Activated CD8-positive, alpha-beta T cell treated with anti-CD3 and anti-CD28 coated beads for 36 hours (primary cell): ENCODE measurements at regions not wholly inside any gene's neighbourhood (a gene's known extent, or its start where the extent isn't known, plus 50 kb on each side); places are given as distances from the start of the nearest gene placed in this dataset.
"Not testable (repeated sequence)": the region's sequence is repeated elsewhere in the genome, so short reads cannot be mapped to it uniquely, and the experiment has no call there.

Experiments used
- ATAC-seq: fragments of 200-7000 bp; cut with Tn5 transposase; one replicate; pipeline ENCODE4 v1.10.0; 2021; ENCODE audit warnings: mild to moderate bottlenecking, moderate library complexity
- CTCF ChIA-PET: fragments of 350-600 bp; sonication (Branson Sonifier 250); formaldehyde crosslinking; loops from one replicate; lab custom pipeline; 2021; ENCODE audit warnings: antibody characterized with exemption; lab: Charles Lee
- POLR2A ChIA-PET: fragments of 350-600 bp; sonication (Branson Sonifier 250); formaldehyde crosslinking; loops from one replicate; lab custom pipeline; 2021; ENCODE audit warnings: antibody characterized with exemption; lab: Charles Lee
- DNase-seq: peaks from one replicate; pipeline ENCODE4 v3.0.0-alpha.2; 2020
- H3K27ac Mint-ChIP-seq: one replicate; pipeline ENCODE4 v1.8.0; 2021; ENCODE audit warnings: mild to moderate bottlenecking, mixed read lengths
- H3K27me3 Mint-ChIP-seq: one replicate; pipeline ENCODE4 v1.8.0; 2021; ENCODE audit warnings: mixed read lengths
- H3K36me3 Mint-ChIP-seq: one replicate; pipeline ENCODE4 v1.8.0; 2021; ENCODE audit warnings: low read depth, mixed read lengths
- H3K4me1 Mint-ChIP-seq: one replicate; pipeline ENCODE4 v1.8.0; 2021; ENCODE audit warnings: low read depth, mixed read lengths
- H3K4me3 Mint-ChIP-seq: one replicate; pipeline ENCODE4 v1.8.0; 2021; ENCODE audit warnings: mild to moderate bottlenecking, moderate library complexity, mixed read lengths
- H3K9me3 Mint-ChIP-seq: one replicate; pipeline ENCODE4 v1.8.0; 2021; ENCODE audit warnings: mixed read lengths
- CTCF ChIP-seq: fragments of 200-600 bp; IDR thresholded peaks from one replicate; pipeline ENCODE4 v1.8.0; 2022; ENCODE audit warnings: antibody characterized with exemption, mild to moderate bottlenecking
- intact Hi-C: fragments of 100-400 bp; cut with micrococcal nuclease; formaldehyde crosslinking; loops from one replicate; pipeline ENCODE4 v1.10.0; 2022

DNA sequence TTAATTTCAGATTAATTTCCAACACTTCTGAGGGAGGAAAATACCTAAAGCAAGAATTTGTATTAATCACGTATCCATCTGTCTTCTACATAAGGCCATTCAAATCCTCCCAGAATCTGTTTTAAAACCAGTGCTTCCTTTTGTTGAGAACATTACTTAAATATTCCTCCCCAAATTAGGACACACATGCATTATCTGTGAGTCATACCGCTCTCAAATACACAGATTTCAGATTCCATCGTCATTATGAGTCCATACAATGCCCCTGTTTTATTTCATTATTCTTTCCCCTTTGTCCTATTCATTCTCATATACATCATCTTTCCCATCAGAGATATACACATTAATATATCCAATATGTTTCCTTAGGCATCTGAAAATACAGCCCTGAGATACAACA, 57.3 kb upstream of the PRSS12 start:
- no peak for TF ChIP-seq CTCF
- Mint-ChIP-seq H3K36me3 (no peaks in the 10 kb centered on the region), H3K27ac (no peak overlapping the region), H3K4me1 (no peaks in the 10 kb centered on the region), H3K4me3 (no peak overlapping the region), H3K27me3 (peaks cover 6% of the 10 kb centered on the region), H3K9me3 (no peaks in the 10 kb centered on the region)
- ATAC-seq (no peak), DNase-seq (no peak)
- ChIA-PET POLR2A (no interaction called here), CTCF (no interaction called here)
- intact Hi-C loops, result no loop called here

DNA sequence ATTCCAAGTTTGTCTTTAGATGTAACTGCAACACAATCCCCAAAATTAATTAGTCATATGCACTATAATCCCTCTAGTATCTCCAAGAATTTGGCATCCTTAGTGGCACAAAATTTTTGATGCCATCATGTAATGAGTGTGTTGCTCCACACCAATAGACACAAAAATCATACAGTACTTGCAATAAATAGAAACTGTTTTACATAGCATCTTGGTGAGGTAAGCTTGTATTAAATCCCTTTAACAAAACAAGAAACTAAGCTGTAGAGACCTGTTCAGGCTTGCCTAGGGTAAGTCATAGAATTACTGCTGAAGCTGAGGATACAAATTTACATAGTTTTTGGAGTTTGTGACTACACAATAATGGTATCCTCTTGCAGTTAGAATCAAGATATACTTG, 64.5 kb upstream of the PRSS12 start:
- no peaks in the 10 kb centered on the region for H3K36me3 Mint-ChIP-seq
- no peak for ATAC-seq
- CTCF ChIA-PET, result interaction anchor here (1.1 kb wide), 1 partner anchor 354 kb away, joined by 3 read pairs; no protein-coding TSS in a partner anchor
- no peaks in the 10 kb centered on the region for H3K4me1 Mint-ChIP-seq
- H3K27ac Mint-ChIP-seq, result no peak overlapping the region
- no peak for TF ChIP-seq CTCF
- no peaks in the 10 kb centered on the region for H3K9me3 Mint-ChIP-seq
- no peak for DNase-seq
- POLR2A ChIA-PET, result no interaction called here
- H3K27me3 Mint-ChIP-seq, result peaks cover 3% of the 10 kb centered on the region
- intact Hi-C loops, result no loop called here
- no peak overlapping the region for H3K4me3 Mint-ChIP-seq

DNA sequence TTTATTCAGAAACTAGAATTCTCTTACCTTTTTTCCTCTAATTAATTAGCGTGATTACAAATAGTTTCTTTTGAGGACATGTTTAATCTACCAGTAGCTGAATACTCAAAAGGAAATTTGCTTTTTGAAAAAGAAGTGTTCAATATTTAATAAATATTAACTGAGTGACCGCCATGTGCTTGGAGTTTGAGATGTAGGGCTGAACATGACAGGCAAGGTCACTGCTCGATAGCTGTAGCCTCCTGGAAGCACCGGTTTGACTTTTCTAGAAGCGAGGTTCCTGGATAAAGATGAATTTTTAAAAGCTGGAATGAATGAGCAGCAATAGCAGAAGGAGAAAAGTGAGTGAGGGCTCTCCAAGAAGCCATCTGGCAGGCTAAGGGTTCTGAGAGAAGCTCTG, 65.0 kb upstream of the PRSS12 start:
- H3K27ac Mint-ChIP-seq, ATAC-seq, H3K9me3 Mint-ChIP-seq, H3K36me3 Mint-ChIP-seq, H3K4me3 Mint-ChIP-seq, H3K27me3 Mint-ChIP-seq, CTCF ChIA-PET, H3K4me1 Mint-ChIP-seq, intact Hi-C loops, DNase-seq: not testable (repeated sequence)
- POLR2A ChIA-PET, result interaction anchor here (0.6 kb wide), 1 partner anchor 359 kb away, joined by 3 read pairs; no protein-coding TSS in a partner anchor

- H3K9me3 Mint-ChIP-seq, H3K4me3 Mint-ChIP-seq, H3K27me3 Mint-ChIP-seq, H3K36me3 Mint-ChIP-seq, H3K4me1 Mint-ChIP-seq, H3K27ac Mint-ChIP-seq, ATAC-seq, intact Hi-C loops, CTCF ChIA-PET, DNase-seq: not testable (repeated sequence)
- POLR2A ChIA-PET, result interaction anchor here (0.6 kb wide), 1 partner anchor 359 kb away, joined by 3 read pairs; no protein-coding TSS in a partner anchor
Observed at GRCh38 chr4:118418396-118418795, 65.6 kb upstream of the PRSS12 start.

- H3K27ac Mint-ChIP-seq, H3K9me3 Mint-ChIP-seq, CTCF ChIA-PET, intact Hi-C loops, DNase-seq, ATAC-seq, H3K36me3 Mint-ChIP-seq, POLR2A ChIA-PET, H3K4me3 Mint-ChIP-seq, H3K4me1 Mint-ChIP-seq, H3K27me3 Mint-ChIP-seq: not testable (repeated sequence)
Observed at GRCh38 chr4:118419626-118420025, 66.8 kb upstream of the PRSS12 start.

DNA sequence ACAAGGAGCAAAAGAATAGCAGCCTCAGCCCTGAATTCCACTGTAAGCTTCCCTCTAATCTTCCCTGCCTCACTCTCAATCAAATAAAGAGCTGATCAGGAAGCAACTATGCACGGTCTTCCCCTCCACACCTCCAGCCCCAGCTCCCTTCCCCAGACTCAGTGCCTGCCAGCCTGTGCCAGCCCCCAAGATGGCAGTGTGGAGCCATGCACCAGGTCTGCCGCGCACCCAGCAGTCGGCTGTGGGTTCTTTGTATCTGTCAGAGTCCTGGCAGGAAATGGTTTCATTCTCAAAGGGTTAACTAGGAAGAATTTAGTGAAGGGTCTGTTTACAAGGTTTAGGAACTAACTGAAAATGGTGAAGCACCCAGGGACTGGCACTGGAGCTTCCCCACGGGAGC, 71.3 kb upstream of the PRSS12 start:
- TF ChIP-seq CTCF, result peak; percentile 37
- CTCF ChIA-PET, result interaction anchor here (0.5 to 1.5 kb wide), 7 partner anchors 11 to 319 kb away, joined by 3 to 5 read pairs (median 4); no protein-coding TSS in a partner anchor
- DNase-seq, result peak; percentile 69
- intact Hi-C loops, H3K9me3 Mint-ChIP-seq, H3K4me1 Mint-ChIP-seq, H3K27me3 Mint-ChIP-seq, H3K36me3 Mint-ChIP-seq, H3K27ac Mint-ChIP-seq, ATAC-seq, POLR2A ChIA-PET, H3K4me3 Mint-ChIP-seq: not testable (repeated sequence)

GRCh38 chr4:118428881-118429280, 76.1 kb upstream of the PRSS12 start:
- ATAC-seq, H3K27ac Mint-ChIP-seq, POLR2A ChIA-PET, intact Hi-C loops, DNase-seq, H3K36me3 Mint-ChIP-seq, H3K4me3 Mint-ChIP-seq, CTCF ChIA-PET, H3K27me3 Mint-ChIP-seq, H3K9me3 Mint-ChIP-seq, H3K4me1 Mint-ChIP-seq: not testable (repeated sequence)

DNA sequence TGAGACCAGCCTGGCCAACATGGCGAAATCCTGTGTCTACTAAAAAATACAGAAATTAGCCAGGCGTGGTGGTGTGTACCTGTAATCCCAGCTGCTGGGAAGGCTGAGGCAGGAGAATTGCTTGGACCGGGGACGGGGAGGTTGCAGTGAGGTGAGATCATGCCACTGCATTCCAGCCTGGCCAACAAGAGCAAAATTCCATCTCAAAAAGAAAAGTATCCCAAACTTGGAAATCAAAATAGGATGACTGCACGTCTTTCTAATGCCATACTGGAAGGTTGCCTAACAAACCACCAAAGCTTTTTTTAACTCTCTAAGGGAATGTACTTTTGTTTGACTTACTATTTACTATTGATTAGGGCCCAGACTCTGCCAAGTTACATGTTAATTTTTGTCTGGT, 79.6 kb upstream of the PRSS12 start:
- H3K27ac Mint-ChIP-seq, intact Hi-C loops, H3K9me3 Mint-ChIP-seq, H3K36me3 Mint-ChIP-seq, POLR2A ChIA-PET, DNase-seq, H3K4me1 Mint-ChIP-seq, ATAC-seq, H3K27me3 Mint-ChIP-seq, H3K4me3 Mint-ChIP-seq, CTCF ChIA-PET: not testable (repeated sequence)

DNA sequence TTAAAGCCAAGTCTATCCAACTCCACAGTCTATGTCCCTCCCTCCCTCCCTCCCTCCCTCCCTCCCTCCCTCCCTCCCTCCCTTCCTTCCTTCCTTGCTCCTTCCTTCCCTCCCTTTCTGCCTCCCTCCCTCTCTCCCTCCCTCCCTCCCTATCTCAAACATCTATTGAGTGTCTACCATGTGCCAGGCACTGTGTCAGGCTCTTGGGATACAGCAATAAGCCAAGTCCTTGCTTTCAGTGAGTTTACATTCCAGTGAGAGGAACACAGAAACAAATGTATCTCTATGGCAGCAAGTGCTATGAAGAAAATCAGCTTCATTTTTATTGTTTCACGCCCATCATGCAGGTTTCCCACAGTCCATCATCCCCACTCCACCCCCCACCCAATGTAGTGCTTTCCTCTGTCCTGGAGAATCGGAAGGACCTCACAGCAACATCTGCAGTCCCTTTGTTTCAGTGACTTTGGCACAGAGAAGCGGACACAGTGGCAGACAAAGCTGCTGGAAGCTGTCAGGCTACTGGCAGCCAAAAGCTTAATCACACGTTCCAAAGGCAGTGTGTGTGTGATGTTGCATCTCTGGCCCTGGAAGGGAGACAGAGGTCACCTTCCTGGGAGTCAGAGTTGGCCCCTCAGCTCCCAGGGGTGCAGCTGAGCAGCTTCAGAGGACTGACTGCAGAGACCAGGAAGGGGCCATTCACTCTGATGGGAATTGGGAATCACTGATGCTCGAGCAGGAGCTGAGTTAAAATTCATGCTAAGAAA, 81.0 kb upstream of the PRSS12 start:
- DNase-seq, CTCF ChIA-PET, POLR2A ChIA-PET, H3K9me3 Mint-ChIP-seq, H3K4me3 Mint-ChIP-seq, H3K4me1 Mint-ChIP-seq, H3K36me3 Mint-ChIP-seq, H3K27ac Mint-ChIP-seq, H3K27me3 Mint-ChIP-seq, ATAC-seq, intact Hi-C loops: not testable (repeated sequence)
